ENCODE measurements at regions not wholly inside any gene's neighbourhood (a gene's known extent, or its start where the extent isn't known, plus 50 kb on each side); places are given as distances from the start of the nearest gene placed in this dataset.
"Not testable (repeated sequence)": the region's sequence is repeated elsewhere in the genome, so short reads cannot be mapped to it uniquely, and the experiment has no call there.

DNA sequence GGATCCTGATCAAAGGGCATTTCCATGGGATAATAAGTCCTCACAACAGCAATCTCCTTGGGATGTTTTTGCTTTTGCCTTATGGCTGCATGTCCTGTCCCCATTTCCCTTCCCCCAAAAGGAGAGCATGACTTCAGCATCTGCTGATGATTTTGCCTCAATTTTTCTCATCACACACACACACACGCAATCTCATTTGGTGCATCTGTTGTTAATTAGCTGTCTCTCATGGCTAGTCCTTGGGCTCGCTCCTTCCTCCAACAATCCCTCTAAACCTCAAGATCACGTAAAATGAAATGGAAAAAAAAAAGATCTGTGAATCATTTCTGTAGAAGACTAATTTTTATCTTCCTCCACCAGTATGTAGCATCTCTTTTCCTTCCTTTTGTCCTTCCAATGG lies 153.6 kb downstream of the RBMX2 start:
- no peak for DNase-seq (ENCODE audit: low spot score)
- TF ChIP-seq, protein P1, sequence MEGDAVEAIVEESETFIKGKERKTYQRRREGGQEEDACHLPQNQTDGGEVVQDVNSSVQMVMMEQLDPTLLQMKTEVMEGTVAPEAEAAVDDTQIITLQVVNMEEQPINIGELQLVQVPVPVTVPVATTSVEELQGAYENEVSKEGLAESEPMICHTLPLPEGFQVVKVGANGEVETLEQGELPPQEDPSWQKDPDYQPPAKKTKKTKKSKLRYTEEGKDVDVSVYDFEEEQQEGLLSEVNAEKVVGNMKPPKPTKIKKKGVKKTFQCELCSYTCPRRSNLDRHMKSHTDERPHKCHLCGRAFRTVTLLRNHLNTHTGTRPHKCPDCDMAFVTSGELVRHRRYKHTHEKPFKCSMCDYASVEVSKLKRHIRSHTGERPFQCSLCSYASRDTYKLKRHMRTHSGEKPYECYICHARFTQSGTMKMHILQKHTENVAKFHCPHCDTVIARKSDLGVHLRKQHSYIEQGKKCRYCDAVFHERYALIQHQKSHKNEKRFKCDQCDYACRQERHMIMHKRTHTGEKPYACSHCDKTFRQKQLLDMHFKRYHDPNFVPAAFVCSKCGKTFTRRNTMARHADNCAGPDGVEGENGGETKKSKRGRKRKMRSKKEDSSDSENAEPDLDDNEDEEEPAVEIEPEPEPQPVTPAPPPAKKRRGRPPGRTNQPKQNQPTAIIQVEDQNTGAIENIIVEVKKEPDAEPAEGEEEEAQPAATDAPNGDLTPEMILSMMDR (IDR thresholded peaks at IDR 0.05; ENCODE audit: extremely low read depth, missing control alignments), result no peak

DNA sequence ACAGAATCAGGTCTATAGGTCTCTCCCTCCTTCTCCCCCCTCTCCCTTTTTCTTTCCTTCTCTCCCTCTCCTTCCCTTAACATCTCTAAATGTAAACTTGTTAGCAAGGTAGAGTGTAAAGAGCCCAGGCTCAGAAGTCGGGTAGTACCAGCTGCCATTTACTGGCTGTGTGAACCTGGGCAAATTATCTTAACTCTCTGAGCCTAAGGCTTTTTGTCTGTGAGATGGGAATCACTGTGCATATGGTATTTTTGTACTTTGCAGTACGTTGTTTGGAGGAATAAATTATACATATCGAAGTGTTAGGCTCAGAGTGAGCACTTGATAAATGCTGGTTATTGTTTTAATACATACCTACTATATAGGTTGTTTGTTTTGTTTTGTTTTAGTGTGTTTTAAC lies 154.0 kb downstream of the RBMX2 start:
- DNase-seq (ENCODE audit: low spot score), result no peak
- TF ChIP-seq, protein P1 (IDR thresholded peaks at IDR 0.05; ENCODE audit: extremely low read depth, missing control alignments), result no peak

DNA sequence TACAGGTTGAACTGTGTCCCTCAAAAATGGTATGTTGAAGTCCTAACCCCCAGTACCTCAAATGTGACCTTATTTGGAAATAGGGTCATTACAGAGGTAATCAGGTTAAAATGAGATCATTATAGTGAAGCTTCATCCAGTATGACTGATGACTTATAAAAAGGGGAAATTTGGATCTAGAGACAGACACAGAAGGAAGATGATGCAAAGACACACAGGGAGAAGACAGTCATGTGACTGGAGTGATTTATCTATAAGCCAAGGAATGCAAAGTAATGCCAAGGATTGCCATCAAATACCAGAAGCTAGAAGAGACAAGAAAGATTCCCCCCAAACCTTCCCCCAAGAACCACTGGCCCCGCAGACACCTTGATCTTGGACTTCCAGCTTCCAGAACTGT lies 155.2 kb downstream of the RBMX2 start:
- no peak for DNase-seq (ENCODE audit: low spot score)
- TF ChIP-seq, protein P1 (IDR thresholded peaks at IDR 0.05; ENCODE audit: extremely low read depth, missing control alignments), result no peak

DNA sequence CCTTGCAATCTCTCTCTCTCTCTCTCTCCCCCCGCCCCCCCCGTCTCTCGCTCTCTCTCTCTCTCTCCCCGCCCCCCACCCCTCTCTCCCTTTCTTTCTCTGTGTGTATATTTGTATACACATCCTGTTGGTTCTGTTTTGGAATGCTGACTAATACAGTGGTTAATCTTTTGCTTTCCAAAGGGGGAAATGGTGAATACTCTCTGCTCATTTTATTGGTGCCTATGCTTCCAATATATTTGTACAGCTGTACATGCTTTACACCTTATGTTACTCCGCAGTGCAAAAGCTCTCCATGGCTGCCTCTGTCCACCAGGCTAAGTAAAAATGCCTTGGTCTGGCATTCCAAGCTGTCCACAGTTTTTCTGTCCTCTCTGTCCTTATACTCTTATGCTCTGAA lies 158.8 kb downstream of the RBMX2 start:
- TF ChIP-seq, protein P1 (IDR thresholded peaks at IDR 0.05; ENCODE audit: extremely low read depth, missing control alignments), result no peak
- no peak for DNase-seq (ENCODE audit: low spot score)

DNA sequence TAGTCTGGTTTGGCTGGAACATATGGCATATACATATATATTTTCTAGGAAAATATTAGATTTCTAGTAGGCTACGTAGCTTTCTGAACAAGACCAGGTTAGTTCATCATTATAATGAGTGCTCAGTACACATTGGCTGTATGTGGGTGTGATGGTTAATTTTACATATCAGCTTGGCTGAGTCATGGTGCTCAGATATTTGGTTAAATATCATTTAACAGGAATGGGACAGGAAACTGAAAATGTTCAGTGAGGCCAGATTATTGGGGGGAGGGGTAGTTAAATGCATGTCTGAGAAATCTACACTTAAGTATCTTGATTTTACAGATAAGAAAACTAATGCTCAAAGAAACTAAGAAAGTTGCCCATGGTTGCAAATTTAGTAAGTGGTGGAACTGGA lies 160.1 kb downstream of the RBMX2 start:
- DNase-seq (ENCODE audit: low spot score), result no peak
- TF ChIP-seq, protein P1 (IDR thresholded peaks at IDR 0.05; ENCODE audit: extremely low read depth, missing control alignments), result no peak

DNA sequence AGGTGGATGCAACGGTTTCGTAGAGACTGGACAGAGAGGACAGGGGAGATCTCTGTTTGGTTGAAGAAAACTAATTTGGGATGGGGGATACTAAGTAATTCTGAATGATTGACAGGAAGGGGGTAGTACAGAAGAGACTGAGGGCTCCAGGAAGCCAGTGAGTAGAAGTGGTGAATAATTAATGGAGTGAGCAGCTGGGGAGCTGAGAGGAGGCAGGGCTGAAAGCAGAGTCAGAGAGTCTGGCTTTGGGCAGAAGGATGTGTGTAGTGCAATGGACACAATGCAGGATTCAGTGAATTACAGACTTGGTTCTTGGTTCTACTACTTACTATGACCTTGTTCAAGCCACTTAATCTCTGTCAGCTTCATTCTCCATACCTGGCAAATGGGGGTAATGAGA lies 161.7 kb downstream of the RBMX2 start:
- TF ChIP-seq, protein P1 (IDR thresholded peaks at IDR 0.05; ENCODE audit: extremely low read depth, missing control alignments), result no peak
- DNase-seq (ENCODE audit: low spot score), result no peak

DNA sequence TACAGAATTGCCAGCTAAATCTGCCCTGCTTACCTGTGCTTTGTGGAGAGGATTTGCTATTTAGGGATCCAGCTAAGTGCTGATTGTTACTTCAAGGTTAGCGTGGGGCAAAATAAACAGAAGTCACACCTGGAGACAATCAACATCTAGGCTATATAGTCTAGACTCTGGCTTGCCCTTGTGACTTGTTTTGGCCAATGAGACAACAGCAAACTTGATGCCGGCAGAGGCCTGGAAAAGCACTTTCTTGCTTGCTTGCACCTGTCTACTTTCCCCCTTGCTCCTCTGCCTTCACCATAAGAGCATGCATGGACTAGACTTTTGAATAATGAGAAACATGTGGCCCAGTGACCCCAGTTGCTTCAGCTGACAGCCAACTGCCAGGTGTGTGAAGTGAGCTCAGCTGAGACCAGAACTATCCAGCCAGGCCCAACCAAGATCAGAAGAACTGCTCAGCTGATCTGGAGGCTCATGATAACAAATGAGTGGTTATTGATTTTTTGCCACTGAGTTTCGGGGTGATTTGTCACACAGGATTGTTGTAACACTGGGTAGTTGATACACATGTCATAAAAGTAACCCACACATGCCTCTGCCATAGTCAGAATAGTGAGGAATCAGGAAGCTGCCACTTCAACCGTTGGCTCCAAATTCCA lies 164.4 kb downstream of the RBMX2 start:
- DNase-seq (ENCODE audit: low spot score), result no peak
- TF ChIP-seq, protein P1 (IDR thresholded peaks at IDR 0.05; ENCODE audit: extremely low read depth, missing control alignments), result no peak

DNA sequence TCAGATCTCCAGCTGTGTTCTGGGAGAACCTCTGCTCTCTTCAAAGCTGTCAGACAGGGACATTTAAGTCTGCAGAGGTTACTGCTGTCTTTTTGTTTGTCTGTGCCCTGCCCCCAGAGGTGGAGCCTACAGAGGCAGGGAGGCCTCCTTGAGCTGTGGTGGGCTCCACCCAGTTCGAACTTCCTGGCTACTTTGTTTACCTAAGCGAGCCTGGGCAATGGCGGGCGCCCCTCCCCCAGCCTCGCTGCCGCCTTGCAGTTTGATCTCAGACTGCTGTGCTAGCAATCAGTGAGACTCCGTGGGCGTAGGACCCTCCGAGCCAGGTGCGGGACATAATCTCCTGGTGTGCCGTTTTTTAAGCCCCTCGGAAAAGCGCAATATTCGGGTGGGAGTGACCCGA lies 171.2 kb downstream of the RBMX2 start:
- DNase-seq (ENCODE audit: low spot score), result not testable (repeated sequence)

Data from GM20000 (cell line).